ENCODE measurements at regions not wholly inside any gene's neighbourhood (a gene's known extent, or its start where the extent isn't known, plus 50 kb on each side); places are given as distances from the start of the nearest gene placed in this dataset.

GRCh38 chr2:125427721-125428315 lies 1228.1 kb upstream of the GYPC start:
- TF ChIP-seq CTCF (IDR thresholded peaks at IDR 0.05), result no peak

GRCh38 chr2:125444106-125444505 lies 1211.9 kb upstream of the GYPC start:
- TF ChIP-seq ZFX (IDR thresholded peaks at IDR 0.05; ENCODE audit: borderline replicate concordance), result no peak
- TF ChIP-seq CTCF (IDR thresholded peaks at IDR 0.05), result no peak
- H3K27ac ChIP-seq, result no peak overlapping the region

More at GRCh38 chr2:125427721-125428315, 1228.1 kb upstream of the GYPC start:
- H3K27ac ChIP-seq, result no peak overlapping the region

GRCh38 chr2:125445495-125445894 lies 1210.5 kb upstream of the GYPC start:
- TF ChIP-seq ZFX (IDR thresholded peaks at IDR 0.05; ENCODE audit: borderline replicate concordance), result no peak
- TF ChIP-seq CTCF (IDR thresholded peaks at IDR 0.05), result no peak

GRCh38 chr2:125450092-125450491 lies 1205.9 kb upstream of the GYPC start:
- no peak overlapping the region for H3K27ac ChIP-seq
- TF ChIP-seq ZFX (IDR thresholded peaks at IDR 0.05; ENCODE audit: borderline replicate concordance) (no peak), CTCF (IDR thresholded peaks at IDR 0.05) (no peak)

More at GRCh38 chr2:125445495-125445894, 1210.5 kb upstream of the GYPC start:
- no peak overlapping the region for H3K27ac ChIP-seq

- H3K27ac ChIP-seq, result no peak overlapping the region
- TF ChIP-seq CTCF (IDR thresholded peaks at IDR 0.05), result no peak
- TF ChIP-seq ZFX (IDR thresholded peaks at IDR 0.05; ENCODE audit: borderline replicate concordance), result no peak
These were observed 1200.8 kb upstream of the GYPC start for GRCh38 chr2:125455110-125455509.

- TF ChIP-seq ZFX (IDR thresholded peaks at IDR 0.05; ENCODE audit: borderline replicate concordance) (no peak), CTCF (IDR thresholded peaks at IDR 0.05) (no peak)
These were observed 1199.1 kb upstream of the GYPC start for GRCh38 chr2:125456693-125457363.

GRCh38 chr2:125471963-125472362 lies 1184.0 kb upstream of the GYPC start:
- TF ChIP-seq ZFX (IDR thresholded peaks at IDR 0.05; ENCODE audit: borderline replicate concordance) (no peak), CTCF (IDR thresholded peaks at IDR 0.05) (peak; percentile 44)
- no peak overlapping the region for H3K27ac ChIP-seq

More at GRCh38 chr2:125456693-125457363, 1199.1 kb upstream of the GYPC start:
- H3K27ac ChIP-seq, result no peak overlapping the region

All from 22Rv1 (cell line).